SU-DHL-6 (cell line): ENCODE measurements at regions not wholly inside any gene's neighbourhood (a gene's known extent, or its start where the extent isn't known, plus 50 kb on each side); places are given as distances from the start of the nearest gene placed in this dataset.

Source experiments
- H2AFZ ChIP-seq: fragments of 200-600 bp; sonication (generic); 2 replicates; pipeline ENCODE4 v1.6.1; 2014; ENCODE audit warnings: low read depth, mild to moderate bottlenecking, moderate library complexity, mixed read lengths, antibody characterized with exemption, low read length; ENCODE audit not compliant: severe bottlenecking
- H3F3A ChIP-seq: fragments of 200-600 bp; shearing (Covaris generic); 2 replicates; pipeline ENCODE4 v1.6.0; 2016; ENCODE audit warnings: antibody characterized with exemption, mild to moderate bottlenecking; ENCODE audit not compliant: insufficient read depth
- H3K27ac ChIP-seq: fragments of 200-600 bp; sonication (generic); 2 replicates; pipeline ENCODE4 v1.5.1; 2016; ENCODE audit warnings: low read depth, mild to moderate bottlenecking, low read length, moderate library complexity, mixed read lengths
- H3K27me3 ChIP-seq: fragments of 200-600 bp; sonication (generic), shearing (Covaris generic); 2 replicates; pipeline ENCODE4 v1.6.0; 2014; ENCODE audit warnings: mild to moderate bottlenecking, low read length
- H3K36me3 ChIP-seq: fragments of 200-600 bp; sonication (generic); 2 replicates; pipeline ENCODE4 v1.6.1; 2014; ENCODE audit warnings: mild to moderate bottlenecking, low read length, mixed read lengths
- H3K4me2 ChIP-seq: fragments of 300-600, 200-600 bp; shearing (Covaris generic), sonication (generic); 2 replicates; pipeline ENCODE4 v1.6.0; 2014; ENCODE audit warnings: low read length, low read depth, mild to moderate bottlenecking; ENCODE audit not compliant: poor library complexity, severe bottlenecking
- H3K4me3 ChIP-seq: fragments of 200-600 bp; sonication (generic); 2 replicates; pipeline ENCODE4 v1.5.1; 2014; ENCODE audit warnings: antibody characterized with exemption, low read length, mild to moderate bottlenecking, mixed read lengths; ENCODE audit not compliant: insufficient read depth, poor library complexity, severe bottlenecking
- H3K79me2 ChIP-seq: fragments of 200-600 bp; sonication (generic); 2 replicates; pipeline ENCODE4 v1.6.1; 2014; ENCODE audit warnings: mild to moderate bottlenecking, low read length, moderate library complexity; ENCODE audit not compliant: insufficient read depth
- H3K9ac ChIP-seq: fragments of 200-600 bp; sonication (generic); 2 replicates; pipeline ENCODE4 v1.7.0; 2014; ENCODE audit warnings: mild to moderate bottlenecking, low read length
- H3K9me2 ChIP-seq: fragments of 200-600 bp; sonication (generic); replicated peaks from 2 replicates; pipeline ENCODE4 v1.6.1; 2014; ENCODE audit warnings: low read length; ENCODE audit not compliant: insufficient read depth
- H3K9me3 ChIP-seq: fragments of 200-600 bp; sonication (generic); 2 replicates; pipeline ENCODE4 v1.6.1; 2014; ENCODE audit warnings: low read length, mixed read lengths; ENCODE audit not compliant: insufficient read depth
- H4K20me1 ChIP-seq: fragments of 200-600 bp; sonication (generic); 2 replicates; pipeline ENCODE4 v1.6.1; 2014; ENCODE audit warnings: low read depth, mild to moderate bottlenecking, antibody characterized with exemption, low read length, moderate library complexity, mixed read lengths
- CTCF ChIP-seq: fragments of 200-600 bp; sonication (generic); IDR thresholded peaks from one replicate; pipeline ENCODE4 v1.5.1; 2017; ENCODE audit warnings: antibody characterized with exemption, mild to moderate bottlenecking, low read length, moderate library complexity; ENCODE audit not compliant: insufficient read depth, poor library complexity, severe bottlenecking
- EZH2phosphoT487 ChIP-seq: fragments of 200-600 bp; sonication (generic), shearing (Covaris generic); conservative IDR thresholded peaks from 2 replicates; pipeline ENCODE4 v1.6.1; 2018; ENCODE audit warnings: mild to moderate bottlenecking, antibody characterized with exemption, low read length, moderate library complexity, mixed read lengths

- TF ChIP-seq CTCF = no peak
- TF ChIP-seq EZH2phosphoT487 = no peak
- Histone ChIP-seq H4K20me1 (no peaks in the 10 kb centered on the region), H3K27ac (no peak overlapping the region), H3K9ac (no peak overlapping the region), H3K9me3 (peaks cover 4% of the 10 kb centered on the region; the same call in 1 of the 2 replicates), H3K4me3 (no peak overlapping the region), H2AFZ (no peak overlapping the region), H3K4me2 (no peak overlapping the region), H3K36me3 (no peaks in the 10 kb centered on the region), H3K79me2 (no peaks in the 10 kb centered on the region), H3K27me3 (no peaks in the 10 kb centered on the region), H3K9me2 (no peaks in the 10 kb centered on the region; the same call in 1 of the 2 replicates), H3F3A (no peaks in the 10 kb centered on the region)
Measured at GRCh38 chr15:60062826-60063225, 58.7 kb downstream of the FOXB1 start.

- Histone ChIP-seq H3K79me2 (no peaks in the 10 kb centered on the region), H3K27me3 (0 out of 2 replicates have a peak, but pooled peaks cover 3% of the 10 kb centered on the region), H2AFZ (no peak overlapping the region), H3K4me3 (no peak overlapping the region), H4K20me1 (no peaks in the 10 kb centered on the region), H3K9me2 (no peaks in the 10 kb centered on the region; the same call in 1 of the 2 replicates), H3K9ac (no peak overlapping the region), H3F3A (no peaks in the 10 kb centered on the region), H3K27ac (no peak overlapping the region), H3K4me2 (no peak overlapping the region), H3K36me3 (no peaks in the 10 kb centered on the region), H3K9me3 (peaks cover 4% of the 10 kb centered on the region; the same call in 1 of the 2 replicates)
- no peak for TF ChIP-seq EZH2phosphoT487
- TF ChIP-seq CTCF = no peak
Measured at GRCh38 chr15:60065951-60066350, 61.8 kb downstream of the FOXB1 start.

- TF ChIP-seq CTCF = no peak
- no peak for TF ChIP-seq EZH2phosphoT487
- Histone ChIP-seq H2AFZ (no peak overlapping the region), H3K27ac (no peak overlapping the region), H3F3A (no peaks in the 10 kb centered on the region), H4K20me1 (no peaks in the 10 kb centered on the region), H3K27me3 (0 out of 2 replicates have a peak, but pooled peaks cover 3% of the 10 kb centered on the region), H3K4me2 (no peak overlapping the region), H3K9me2 (no peaks in the 10 kb centered on the region), H3K9me3 (no peaks in the 10 kb centered on the region), H3K9ac (no peak overlapping the region), H3K79me2 (no peaks in the 10 kb centered on the region), H3K4me3 (no peak overlapping the region), H3K36me3 (no peaks in the 10 kb centered on the region)
Measured at GRCh38 chr15:60070838-60071493, 66.9 kb downstream of the FOXB1 start.
